Stimulated activated CD8-positive, alpha-beta memory T cell treated with anti-CD3 and anti-CD28 coated beads, Interleukin-2, amount 100 ng/mL, for 48 hours (primary cell): ENCODE measurements at regions not wholly inside any gene's neighbourhood (a gene's known extent, or its start where the extent isn't known, plus 50 kb on each side); places are given as distances from the start of the nearest gene placed in this dataset.

Experiments used
- DNase-seq, 2 donors: peaks; one replicate each; pipeline ENCODE4 v3.0.0-alpha.2; 2020; ENCODE audit warnings: low read depth in 2 of 2

DNA sequence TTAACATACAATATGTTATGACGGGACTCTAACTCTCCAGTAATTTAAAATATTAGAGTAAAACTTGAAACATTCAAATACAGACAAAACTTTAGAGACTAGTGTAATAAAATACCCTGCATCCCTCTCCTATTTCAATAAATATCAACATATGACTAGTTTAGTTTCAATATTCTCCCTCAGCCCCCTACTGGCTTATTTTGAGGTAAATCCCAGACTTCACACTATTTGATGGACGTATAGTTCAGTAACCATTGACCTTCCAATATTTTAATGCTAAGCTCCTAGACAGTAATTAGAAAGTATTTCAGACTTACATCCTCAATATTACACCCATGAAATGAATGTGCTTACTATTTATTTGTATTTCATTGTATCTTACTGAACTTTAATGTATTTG is 180.7 kb upstream of the STARD13 start:
- no peak for DNase-seq

- DNase-seq, result no peak
Observed at GRCh38 chr13:33467556-33467955, 182.0 kb upstream of the STARD13 start.

DNA sequence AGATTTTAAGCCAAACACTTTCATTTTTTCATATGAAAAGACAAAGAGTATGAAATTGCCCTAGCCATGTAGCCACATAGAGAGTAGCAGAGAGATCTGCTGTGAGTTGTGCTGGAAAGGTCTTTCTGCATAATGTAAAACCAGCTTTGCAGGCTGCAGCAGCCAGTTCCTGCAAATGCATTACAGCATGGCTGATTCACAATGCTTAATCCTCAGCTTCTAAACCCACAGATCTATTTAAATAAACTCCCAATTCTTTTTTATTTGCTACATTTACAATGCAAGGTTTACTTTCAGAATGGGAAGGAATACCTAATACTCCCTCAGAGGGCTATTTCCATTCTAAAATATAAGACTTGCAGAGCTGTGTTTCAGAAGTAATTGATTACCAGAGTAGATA is 185.6 kb upstream of the STARD13 start:
- DNase-seq, result no peak

GRCh38 chr13:33472446-33472845 is 186.9 kb upstream of the STARD13 start:
- no peak for DNase-seq

DNA sequence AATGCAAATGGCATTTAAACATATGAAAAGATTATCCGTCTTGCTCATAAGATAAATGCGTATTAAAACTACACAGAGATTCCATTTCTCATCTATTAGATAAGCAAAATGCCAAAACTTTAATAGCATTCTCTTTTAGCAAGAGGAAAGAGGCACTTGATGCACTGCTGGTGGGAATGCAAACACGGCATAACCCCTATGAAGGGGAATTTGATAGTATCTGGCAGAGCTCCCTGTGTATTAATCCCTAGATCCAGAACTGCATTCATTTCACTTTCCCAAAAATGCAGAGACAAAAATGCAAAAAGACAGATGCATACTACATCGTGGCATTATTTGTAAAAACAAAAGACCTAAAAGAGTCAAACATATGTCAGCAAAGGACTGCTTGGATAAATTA is 193.6 kb upstream of the STARD13 start:
- DNase-seq, result no peak

DNA sequence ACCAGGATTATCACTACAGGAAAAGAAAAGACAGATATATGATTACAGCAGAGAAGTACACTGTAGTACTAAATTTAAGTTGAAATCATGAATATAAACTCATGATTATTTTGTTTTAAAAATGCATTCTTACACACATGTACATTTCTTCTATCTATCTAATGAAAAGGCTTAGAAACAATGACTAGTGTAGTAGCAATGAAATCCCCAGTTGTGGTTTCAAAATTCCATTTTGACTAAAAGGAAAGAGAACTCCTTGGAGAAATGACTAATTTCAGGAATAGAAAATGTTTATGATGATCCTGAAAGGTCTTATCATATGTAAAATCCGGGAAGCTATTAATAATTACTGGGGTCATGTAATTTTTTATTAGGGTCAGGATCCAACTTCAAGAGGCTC is 195.0 kb upstream of the STARD13 start:
- DNase-seq, result no peak

DNA sequence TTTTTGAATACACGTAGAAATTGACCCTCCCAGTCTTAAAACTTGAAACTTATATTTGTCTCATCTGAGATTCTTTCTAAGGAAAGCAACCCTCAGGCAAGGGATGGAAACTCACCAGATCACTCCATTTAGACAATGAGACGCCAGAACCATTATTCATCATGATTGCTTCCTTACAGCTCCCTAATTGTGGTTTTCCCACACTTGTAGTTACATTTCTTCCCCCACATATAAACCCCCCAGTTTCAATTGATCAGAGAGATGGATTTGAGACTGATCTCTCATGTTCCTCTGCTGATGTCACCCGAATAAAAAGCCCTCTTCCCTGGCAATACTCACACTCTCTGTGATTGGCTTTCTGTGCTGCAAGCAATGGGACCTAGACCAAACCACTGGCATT is 197.9 kb upstream of the STARD13 start:
- DNase-seq, result no peak

GRCh38 chr13:33485247-33485646 is 199.7 kb upstream of the STARD13 start:
- DNase-seq, result no peak

- DNase-seq, result no peak
Observed at GRCh38 chr13:33487575-33488243, 202.2 kb upstream of the STARD13 start.

DNA sequence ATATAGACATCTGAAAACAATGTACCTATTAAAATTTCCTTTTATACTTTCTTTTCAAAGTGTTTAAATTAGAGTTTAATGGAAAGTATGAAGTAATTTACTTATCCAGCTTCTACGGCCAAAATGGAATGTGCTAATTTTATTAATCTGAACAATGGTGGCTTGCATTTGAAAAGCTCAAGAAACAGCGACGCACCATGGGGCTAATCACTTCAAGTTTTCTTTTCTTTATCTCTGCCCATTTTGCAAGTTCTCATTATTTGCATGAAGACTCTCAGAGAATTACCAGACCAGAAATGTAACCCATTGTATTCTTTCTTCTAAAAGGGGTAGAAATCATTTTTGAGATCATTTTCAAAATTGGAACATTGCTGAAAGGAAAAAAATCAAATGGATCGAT is 204.0 kb upstream of the STARD13 start:
- no peak for DNase-seq

- DNase-seq, result no peak
Observed at GRCh38 chr13:33490461-33491327, 205.1 kb upstream of the STARD13 start.

DNA sequence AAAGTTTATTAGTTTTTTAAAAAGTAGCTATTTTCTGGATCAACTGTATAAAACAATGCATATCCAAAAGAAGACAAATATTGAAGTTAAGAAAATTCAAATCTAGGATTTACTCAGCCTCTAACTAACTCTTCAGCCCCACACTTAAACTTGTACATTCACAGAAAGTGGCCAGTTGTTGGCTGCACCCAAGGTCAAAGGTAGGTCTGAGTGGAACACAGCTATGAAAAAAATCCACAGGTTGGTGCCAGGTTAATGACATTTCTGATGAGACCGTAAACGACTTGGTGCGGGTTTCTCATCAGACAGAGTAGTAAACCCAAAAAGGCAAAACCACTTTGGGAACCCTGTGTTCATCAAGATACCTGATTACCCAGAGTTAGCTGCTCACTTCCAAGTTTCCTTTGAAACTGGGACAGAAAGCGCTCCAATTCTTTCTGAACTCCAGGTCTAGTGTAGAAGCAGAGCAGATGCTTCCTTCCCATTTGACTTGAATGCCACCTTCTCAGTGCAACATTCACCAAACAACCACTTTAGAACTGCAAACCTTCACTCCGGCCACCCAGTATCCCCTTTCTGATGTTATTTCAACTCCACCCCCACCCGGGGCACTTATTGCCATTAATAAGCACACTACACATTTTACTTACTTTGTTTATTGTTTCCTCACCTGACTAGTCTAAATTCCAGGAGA is 208.3 kb upstream of the STARD13 start:
- DNase-seq, result no peak

- no peak for DNase-seq
Observed at GRCh38 chr13:33494596-33495204, 209.1 kb upstream of the STARD13 start.

DNA sequence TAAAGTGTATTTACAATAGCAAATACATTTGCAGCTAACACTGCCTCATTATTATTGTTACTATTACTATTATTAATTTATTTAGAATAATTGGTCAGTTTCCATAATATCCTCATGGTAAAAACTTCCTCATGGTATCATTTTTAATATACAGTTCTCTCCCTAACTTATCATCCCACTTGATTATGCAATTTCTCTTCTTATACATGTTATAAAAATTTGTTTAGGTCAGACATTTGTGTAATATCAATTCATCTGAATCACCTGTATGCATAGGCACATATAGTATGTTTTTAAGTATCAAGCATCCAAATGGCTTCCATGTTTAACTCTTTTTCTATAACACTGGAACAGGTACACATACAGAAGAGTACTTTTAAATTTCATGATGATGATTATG is 210.8 kb upstream of the STARD13 start:
- no peak for DNase-seq

DNA sequence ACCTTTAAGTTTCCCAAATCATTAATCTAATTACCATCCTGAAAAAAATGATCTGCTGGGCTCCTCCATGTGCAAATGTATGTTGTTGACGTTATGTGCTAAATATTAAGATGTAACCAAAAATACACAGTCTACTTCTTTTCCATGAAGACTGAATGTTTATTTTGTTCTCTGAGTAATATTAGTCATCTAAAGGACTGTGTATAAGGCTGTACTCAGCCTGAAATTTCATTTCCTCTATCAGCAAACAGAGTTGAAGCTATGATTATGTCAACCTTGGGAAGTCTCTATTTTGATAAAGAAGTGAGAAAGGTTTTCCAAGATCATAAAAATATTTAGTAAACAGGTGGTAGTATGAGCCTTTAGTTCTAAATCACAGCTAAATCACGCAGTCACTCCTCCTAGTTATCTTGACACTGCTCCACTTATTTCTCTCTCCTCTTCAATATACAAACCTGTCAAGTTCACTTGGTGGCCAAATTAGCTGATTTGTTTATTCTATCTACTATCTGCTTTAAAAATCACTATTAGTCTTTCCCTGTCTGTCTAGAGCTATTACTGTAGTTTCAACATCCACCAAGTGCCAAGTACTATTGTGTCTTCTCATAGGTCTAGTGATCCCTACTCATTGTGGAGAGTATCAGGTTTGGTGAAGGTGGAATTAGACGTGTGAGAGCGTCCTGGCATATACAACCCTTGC is 211.7 kb upstream of the STARD13 start:
- DNase-seq, result no peak

DNA sequence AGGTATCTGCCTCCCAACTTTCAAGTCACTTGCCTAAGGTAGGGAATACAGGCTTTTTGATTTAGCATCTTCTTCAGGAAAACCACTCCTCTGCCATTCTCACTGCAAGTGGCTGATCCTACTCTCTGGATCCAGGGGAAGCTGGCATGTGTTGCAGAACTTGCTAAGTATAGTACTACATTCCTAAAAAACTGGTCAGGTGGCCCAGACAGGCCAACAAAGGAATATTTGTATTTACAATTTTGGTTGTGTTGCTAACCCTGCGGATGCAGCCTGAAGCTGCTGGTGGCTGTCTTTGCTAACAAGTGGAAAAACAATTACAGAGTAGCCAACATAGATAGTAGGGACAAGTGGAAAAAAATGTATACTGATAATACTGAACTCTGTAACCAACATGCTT is 222.5 kb upstream of the STARD13 start:
- no peak for DNase-seq

- no peak for DNase-seq
Observed at GRCh38 chr13:33509642-33510229, 224.2 kb upstream of the STARD13 start.

DNA sequence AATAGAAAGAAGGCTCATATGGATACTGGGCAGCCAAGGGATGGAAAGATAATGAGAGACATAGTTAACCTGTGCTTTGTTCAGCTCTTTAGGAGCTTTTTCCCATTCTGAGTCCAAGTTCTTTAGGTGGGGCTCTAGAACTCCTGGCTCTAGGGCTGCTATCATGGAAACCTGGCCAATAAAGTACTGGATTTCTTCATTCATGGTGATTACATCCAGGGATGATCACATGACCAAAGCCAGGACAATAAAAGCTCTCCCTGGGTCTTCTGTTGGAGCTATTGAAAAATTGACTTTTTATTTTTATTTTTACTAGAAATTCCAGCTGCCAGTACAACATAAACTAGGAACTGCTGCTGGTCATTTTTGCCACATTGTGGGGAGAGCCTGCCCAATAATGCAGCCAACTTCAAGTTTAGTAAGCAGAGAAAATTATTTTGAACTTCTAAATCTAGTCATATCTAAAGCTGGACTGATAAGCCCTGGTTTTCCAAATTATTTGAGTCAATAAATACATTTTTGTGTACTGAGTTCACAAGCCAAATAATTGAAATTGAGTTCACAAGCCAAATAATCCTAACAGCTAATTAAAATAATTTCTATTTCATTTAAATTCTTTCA is 224.9 kb upstream of the STARD13 start:
- DNase-seq, result no peak

GRCh38 chr13:33512880-33513554 is 227.5 kb upstream of the STARD13 start:
- no peak for DNase-seq

DNA sequence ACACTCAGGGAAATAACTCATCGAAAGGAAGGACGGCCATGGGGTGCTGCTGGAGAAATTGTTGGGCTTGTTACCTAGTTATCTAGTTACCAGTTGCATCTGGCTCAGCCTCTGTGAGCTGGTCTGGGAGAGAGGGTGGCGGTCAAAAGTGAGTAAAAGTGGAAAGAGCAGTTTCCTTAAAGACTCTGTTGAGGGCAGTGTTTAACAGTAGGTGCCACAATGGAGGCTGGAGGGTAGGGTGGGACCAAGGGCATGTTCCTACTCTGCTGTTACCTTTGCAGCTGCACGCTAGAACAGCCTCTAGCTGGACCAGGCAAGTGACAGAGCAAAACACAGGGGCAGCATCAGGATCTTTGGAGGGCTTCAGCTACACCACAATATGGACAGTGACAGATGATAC is 228.8 kb upstream of the STARD13 start:
- no peak for DNase-seq
